Osteoblast (primary cell): ENCODE measurements at regions not wholly inside any gene's neighbourhood (a gene's known extent, or its start where the extent isn't known, plus 50 kb on each side); places are given as distances from the start of the nearest gene placed in this dataset.

ENCODE experiments used
- DNase-seq: peaks from one replicate; pipeline ENCODE4 v3.0.0; 2011; ENCODE audit warnings: low spot score, mixed read lengths; ENCODE audit not compliant: insufficient read length; ENCODE audit errors: missing footprints
- H2AFZ ChIP-seq: 2 replicates; pipeline ENCODE4 v1.6.0; 2011; ENCODE audit warnings: mild to moderate bottlenecking, low read length
- H3K27ac ChIP-seq: 2 replicates; pipeline ENCODE4 v1.5.1; 2011; ENCODE audit warnings: mild to moderate bottlenecking, low read depth, low read length, moderate library complexity
- H3K27me3 ChIP-seq: 2 replicates; pipeline ENCODE4 v1.6.0; 2012; ENCODE audit warnings: mild to moderate bottlenecking, control low read depth, inconsistent platforms, low read length, moderate library complexity; ENCODE audit not compliant: insufficient read depth
- H3K36me3 ChIP-seq: 2 replicates; pipeline ENCODE4 v1.5.1; 2011; ENCODE audit warnings: mild to moderate bottlenecking, low read length, control low read depth, moderate library complexity; ENCODE audit not compliant: insufficient read depth
- H3K4me1 ChIP-seq: 2 replicates; pipeline ENCODE4 v1.5.1; 2011; ENCODE audit warnings: mild to moderate bottlenecking, low read length, control low read depth, moderate library complexity; ENCODE audit not compliant: insufficient read depth
- H3K4me2 ChIP-seq: 2 replicates; pipeline ENCODE4 v1.6.0; 2011; ENCODE audit warnings: mild to moderate bottlenecking, low read length; ENCODE audit not compliant: insufficient read depth
- H3K4me3 ChIP-seq: fragments of 200-600 bp; sonication (generic); 3 replicates; pipeline ENCODE4 v1.5.1; 2012; ENCODE audit warnings: mild to moderate bottlenecking, low read length, inconsistent platforms; ENCODE audit not compliant: insufficient read depth
- H3K79me2 ChIP-seq: 2 replicates; pipeline ENCODE4 v1.6.0; 2012; ENCODE audit warnings: mild to moderate bottlenecking, low read length, control low read depth, inconsistent platforms; ENCODE audit not compliant: insufficient read depth
- H3K9me3 ChIP-seq: 2 replicates; pipeline ENCODE4 v1.5.1; 2011; ENCODE audit warnings: low read depth, low read length, control low read depth
- H4K20me1 ChIP-seq: 2 replicates; pipeline ENCODE4 v1.6.0; 2012; ENCODE audit warnings: mild to moderate bottlenecking, low read length, control low read depth; ENCODE audit not compliant: insufficient read depth
- TF ChIP-seq, protein P1 (sequence below): IDR thresholded peaks from 2 replicates; pipeline ENCODE4 v1.5.1; 2011; ENCODE audit warnings: mild to moderate bottlenecking, low read depth, low read length, moderate library complexity; ENCODE audit errors: extremely low read depth

DNA sequence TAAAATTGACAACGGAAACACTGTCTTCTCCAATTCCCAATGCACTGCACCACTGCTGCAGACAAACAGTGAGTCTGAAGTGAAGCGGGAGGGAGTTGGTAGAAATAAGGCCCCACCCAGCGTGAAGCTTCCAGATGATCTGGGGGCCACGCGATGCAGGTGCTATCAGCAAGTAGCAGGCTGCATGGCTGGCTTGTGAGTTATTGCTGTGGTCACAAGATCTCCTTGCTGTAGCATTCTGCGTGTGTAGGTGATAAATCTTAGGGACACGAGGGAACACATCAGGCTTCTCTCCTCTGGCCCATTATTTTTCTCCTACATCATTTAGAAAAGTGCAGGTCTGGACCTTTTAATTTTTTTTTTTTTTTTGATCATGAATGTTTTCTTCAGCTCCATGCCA, 407.6 kb downstream of the TMEM114 start:
- H3K79me2 ChIP-seq = no peaks in the 10 kb centered on the region
- no peaks in the 10 kb centered on the region for H3K4me1 ChIP-seq
- H3K4me3 ChIP-seq = no peak overlapping the region
- TF ChIP-seq, protein P1, sequence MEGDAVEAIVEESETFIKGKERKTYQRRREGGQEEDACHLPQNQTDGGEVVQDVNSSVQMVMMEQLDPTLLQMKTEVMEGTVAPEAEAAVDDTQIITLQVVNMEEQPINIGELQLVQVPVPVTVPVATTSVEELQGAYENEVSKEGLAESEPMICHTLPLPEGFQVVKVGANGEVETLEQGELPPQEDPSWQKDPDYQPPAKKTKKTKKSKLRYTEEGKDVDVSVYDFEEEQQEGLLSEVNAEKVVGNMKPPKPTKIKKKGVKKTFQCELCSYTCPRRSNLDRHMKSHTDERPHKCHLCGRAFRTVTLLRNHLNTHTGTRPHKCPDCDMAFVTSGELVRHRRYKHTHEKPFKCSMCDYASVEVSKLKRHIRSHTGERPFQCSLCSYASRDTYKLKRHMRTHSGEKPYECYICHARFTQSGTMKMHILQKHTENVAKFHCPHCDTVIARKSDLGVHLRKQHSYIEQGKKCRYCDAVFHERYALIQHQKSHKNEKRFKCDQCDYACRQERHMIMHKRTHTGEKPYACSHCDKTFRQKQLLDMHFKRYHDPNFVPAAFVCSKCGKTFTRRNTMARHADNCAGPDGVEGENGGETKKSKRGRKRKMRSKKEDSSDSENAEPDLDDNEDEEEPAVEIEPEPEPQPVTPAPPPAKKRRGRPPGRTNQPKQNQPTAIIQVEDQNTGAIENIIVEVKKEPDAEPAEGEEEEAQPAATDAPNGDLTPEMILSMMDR = no peak
- H4K20me1 ChIP-seq = no peaks in the 10 kb centered on the region
- H2AFZ ChIP-seq = no peak overlapping the region
- H3K27me3 ChIP-seq = no peaks in the 10 kb centered on the region
- H3K4me2 ChIP-seq = no peak overlapping the region
- no peak for DNase-seq
- H3K27ac ChIP-seq = no peak overlapping the region
- H3K9me3 ChIP-seq = no peaks in the 10 kb centered on the region
- no peaks in the 10 kb centered on the region for H3K36me3 ChIP-seq

DNA sequence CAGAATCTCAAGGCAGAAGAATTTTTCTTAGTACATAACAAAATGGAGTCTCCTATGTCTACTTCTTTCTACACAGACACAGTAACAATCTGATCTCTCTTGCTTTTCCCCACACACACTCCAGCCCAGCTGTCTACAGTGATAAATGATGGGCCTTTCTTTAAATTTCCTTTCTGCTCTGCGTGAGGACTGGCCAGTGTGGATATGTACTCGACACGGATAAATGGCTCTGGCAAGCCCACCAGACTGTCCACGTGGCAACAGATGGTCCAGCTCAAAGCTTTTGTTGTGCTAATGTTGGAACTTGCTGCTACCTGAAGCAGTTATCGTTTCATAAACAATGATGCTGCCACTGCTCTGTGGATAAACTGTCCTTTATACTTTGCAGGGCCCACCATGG, 410.7 kb downstream of the TMEM114 start:
- H3K36me3 ChIP-seq = no peaks in the 10 kb centered on the region
- H3K27me3 ChIP-seq = no peaks in the 10 kb centered on the region
- H3K4me3 ChIP-seq = no peak overlapping the region
- no peaks in the 10 kb centered on the region for H4K20me1 ChIP-seq
- H3K79me2 ChIP-seq = no peaks in the 10 kb centered on the region
- no peak overlapping the region for H3K4me2 ChIP-seq
- no peak overlapping the region for H2AFZ ChIP-seq
- no peak for DNase-seq
- H3K9me3 ChIP-seq = no peaks in the 10 kb centered on the region
- no peak overlapping the region for H3K27ac ChIP-seq
- H3K4me1 ChIP-seq = no peaks in the 10 kb centered on the region
- TF ChIP-seq, protein P1 = no peak

DNA sequence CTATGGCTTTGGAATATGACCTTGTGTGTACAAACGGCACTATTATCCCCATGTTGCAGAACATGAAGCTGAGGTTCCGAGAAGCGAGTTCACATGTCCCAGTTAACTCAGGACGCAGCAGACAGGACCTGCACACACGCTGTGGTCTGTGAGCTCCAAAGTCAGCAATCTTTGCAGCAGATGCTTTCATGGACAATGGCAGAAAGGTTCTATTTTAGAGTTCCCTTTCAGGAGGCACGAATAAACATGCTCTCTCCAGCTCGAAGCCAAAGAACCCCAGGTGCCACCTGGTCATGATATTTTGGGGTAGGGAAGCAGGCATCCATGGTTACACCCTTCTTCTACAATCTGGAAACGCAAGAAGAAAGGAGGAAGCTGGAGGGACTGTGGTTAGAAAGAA, 412.0 kb downstream of the TMEM114 start:
- TF ChIP-seq, protein P1 = no peak
- Histone ChIP-seq H3K4me3 (no peak overlapping the region), H3K27me3 (no peaks in the 10 kb centered on the region), H3K79me2 (no peaks in the 10 kb centered on the region), H3K4me2 (no peak overlapping the region), H3K36me3 (no peaks in the 10 kb centered on the region), H3K27ac (no peak overlapping the region), H4K20me1 (no peaks in the 10 kb centered on the region), H2AFZ (no peak overlapping the region), H3K9me3 (no peaks in the 10 kb centered on the region), H3K4me1 (no peaks in the 10 kb centered on the region)
- no peak for DNase-seq

DNA sequence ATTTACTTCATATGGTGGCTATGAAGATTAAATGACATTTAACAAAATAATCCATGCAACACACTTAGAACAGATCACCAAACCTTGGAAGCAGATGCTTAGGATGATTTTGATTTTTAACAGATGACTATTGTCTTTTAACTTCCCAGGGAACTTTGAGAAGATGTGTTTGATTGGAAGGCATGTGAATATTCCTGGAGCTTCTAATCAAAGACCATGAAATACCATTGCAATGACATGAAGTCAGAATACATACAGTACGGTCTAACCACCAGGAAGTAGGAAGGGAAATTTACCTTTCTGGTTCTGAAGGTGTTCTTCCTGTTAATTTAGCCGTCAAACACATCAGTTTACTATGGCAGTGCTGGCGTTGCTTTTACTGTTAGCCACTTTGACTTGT, 414.9 kb downstream of the TMEM114 start:
- Histone ChIP-seq H3K4me1 (no peaks in the 10 kb centered on the region), H3K27ac (no peak overlapping the region), H3K9me3 (peaks cover 5% of the 10 kb centered on the region), H2AFZ (no peak overlapping the region), H3K79me2 (no peaks in the 10 kb centered on the region), H3K4me3 (no peak overlapping the region), H3K4me2 (no peak overlapping the region), H3K36me3 (no peaks in the 10 kb centered on the region), H4K20me1 (no peaks in the 10 kb centered on the region), H3K27me3 (no peaks in the 10 kb centered on the region)
- peak; percentile 23 for DNase-seq
- TF ChIP-seq, protein P1 = no peak
